HG03558 (cell line): ENCODE measurements at regions not wholly inside any gene's neighbourhood (a gene's known extent, or its start where the extent isn't known, plus 50 kb on each side); places are given as distances from the start of the nearest gene placed in this dataset.

Experiments
- ATAC-seq: cut with Tn5 transposase; IDR thresholded peaks from one replicate; pipeline ENCODE4 v1.9.1; 2021; ENCODE audit warnings: moderate number of reproducible peaks; ENCODE audit not compliant: unreplicated experiment; ENCODE audit errors: extremely low read depth

DNA sequence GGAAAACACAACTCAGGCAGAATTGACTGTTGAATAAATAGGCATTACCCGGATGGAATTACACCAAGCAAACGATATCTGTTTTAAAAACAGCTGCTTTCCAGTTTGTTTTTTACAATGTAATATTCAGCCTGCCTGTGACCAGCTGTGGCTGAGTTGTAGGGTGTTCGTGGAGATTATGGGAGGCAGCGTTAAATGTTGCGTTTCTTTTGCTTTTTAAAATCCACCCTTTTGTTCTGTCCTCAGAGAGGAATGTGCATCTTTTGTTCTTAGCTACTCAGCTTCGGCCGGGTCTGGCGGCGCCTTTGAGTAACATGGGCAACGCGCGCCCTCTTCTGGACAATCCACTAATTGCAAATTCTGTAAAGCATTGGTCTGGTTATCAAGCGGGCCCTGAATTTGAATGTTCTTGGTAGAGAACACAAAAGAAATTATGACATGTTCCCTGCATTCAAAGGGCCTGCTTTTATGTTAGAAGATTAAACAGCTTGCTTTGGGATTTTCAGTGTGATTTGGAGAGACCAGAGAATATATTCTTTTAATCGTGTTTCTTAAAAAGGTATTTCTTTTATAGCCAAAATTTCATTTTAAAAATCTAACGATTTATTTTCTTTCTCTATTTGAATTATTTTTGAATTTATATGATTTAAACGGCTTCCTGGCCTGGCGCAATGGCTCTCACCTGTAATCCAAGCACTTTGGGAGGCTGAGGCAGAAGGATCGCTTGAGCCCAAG, 76.3 kb upstream of the TRIM2 start:
- ATAC-seq = peak; percentile 61

DNA sequence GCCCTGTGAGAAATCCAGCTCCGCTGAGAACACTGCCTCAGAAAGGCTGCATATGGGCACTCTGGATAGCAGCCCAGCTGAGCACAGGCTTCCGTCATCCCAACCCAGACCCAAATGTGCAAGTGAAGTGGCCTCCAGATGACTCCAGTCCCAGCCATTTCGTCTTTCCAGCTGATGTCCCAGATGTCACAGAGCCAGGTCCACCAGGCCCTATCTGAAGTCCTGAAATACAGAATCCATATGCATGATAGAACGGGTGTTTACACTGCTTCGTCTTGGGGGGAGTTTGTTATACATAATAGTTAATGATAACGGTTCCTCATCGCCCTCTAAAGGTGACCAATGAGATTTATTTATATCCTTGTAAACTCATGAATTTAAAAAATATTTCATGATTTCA, 72.6 kb upstream of the TRIM2 start:
- ATAC-seq = no peak

DNA sequence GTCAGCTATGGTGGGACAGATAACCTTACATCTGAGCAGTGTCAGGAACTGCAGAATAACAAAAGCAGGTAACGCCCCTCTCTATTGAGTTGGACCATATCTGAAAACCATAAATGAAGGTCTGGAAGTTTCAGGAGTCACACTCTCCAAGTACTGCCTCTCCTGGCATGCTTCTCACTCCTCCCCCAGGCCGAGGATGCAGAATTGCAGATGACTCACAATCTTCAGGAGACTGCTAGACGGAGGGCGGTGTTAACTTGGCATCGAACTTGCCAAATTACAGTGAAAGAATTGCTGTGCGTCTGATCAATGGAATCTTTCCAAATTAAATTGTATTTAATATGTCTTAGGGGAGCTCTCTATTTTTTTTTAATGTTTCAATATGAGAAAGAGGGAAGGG, 67.1 kb upstream of the TRIM2 start:
- no peak for ATAC-seq

DNA sequence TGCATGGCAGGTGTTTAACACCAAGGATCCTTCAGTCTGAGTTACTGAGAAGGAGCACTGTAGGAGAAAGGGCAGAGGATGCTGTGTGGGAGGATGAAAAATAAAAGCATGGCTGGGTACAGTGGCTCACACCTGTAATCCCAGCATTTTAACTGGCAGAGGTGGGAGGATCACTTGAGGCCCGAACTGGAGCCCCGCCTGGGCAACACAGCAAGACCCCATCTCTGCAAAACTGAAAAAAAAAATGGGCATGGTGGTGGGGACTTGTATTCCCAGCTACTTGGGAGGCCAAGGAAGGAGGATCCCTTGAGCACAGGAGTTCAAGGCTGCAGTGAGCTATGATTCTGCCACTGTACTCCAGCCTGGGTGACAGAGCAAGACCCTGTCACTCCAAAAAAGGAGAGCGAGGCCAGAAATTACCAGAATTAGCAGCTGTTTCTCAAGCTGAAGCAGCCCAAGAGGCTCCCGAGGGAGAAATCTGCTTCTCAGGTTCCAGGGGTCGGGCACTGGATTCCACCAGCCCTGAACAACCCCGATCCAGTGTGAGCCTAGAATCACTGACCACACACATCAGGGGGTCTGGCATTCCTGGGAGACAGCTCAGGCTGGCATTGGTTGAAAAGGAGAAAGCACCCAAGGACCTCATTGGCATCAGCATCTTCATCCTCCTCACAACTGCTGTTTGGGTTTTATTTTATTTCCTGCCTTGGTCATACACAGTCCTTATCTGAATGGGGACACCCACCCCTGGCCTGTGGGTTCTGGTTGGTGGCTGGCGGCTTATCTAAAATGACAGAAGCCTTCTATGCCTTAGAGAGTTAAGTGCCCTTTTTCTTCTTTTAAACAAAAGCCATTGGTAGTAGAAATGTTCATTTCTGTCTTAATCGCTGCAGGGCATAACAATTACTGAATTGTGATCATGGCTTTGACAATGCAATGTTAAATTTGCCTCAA, 66.3 kb upstream of the TRIM2 start:
- no peak for ATAC-seq

DNA sequence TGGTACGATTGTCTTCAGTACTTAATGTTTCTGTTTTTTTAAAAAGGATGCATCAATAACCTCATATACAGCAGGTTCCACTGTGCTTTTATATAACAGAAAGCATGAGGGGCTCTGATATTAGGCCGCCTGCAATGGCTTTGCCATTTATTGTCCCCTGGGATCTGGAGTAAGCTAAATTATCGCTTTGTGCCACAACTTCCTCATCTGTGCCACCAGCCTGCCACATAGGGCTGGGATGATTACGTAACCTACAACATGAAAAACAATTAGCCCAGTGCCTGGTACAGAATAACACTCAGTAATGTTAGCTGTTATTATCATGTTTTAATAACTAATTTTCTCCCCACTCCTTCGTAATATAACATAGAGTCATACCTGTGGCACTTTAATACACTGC, 65.5 kb upstream of the TRIM2 start:
- no peak for ATAC-seq

DNA sequence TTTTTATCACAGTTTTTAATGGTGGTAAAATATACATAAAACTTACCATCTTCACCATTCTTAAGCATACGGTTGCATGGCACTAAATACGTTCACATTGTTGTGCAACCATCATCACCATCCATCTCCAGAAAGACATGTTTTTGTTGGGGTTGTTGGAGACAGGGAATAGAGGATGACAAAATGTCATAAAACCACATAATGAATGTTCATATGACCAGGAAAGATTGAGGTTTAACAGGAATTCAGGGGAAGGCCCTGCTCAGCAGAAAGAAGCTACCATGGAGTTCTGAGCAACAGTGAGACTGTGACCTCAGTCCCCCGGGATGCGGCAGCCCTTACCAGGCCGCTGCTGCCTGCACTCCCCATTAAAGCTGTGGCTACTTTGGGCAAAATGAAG, 63.9 kb upstream of the TRIM2 start:
- ATAC-seq = no peak

DNA sequence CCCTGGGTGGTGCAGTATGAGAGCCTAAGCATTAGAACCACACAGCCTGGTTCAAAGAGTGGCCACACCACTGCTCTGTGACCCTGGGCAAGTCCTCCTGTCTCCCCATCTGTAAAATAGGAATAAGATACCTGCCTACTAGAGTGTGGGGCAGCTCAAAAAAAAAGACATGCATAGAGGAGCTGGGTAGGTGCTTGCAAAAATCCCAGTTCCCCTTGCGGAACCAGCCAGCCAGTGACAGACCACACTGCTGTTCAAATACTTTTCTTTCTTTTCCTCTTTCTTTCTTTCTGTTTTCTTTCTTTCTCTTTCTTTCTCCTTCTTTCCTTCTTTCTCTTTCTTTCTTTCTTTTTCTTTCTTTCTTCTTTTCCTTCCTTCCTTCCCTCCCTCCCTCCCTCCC, 63.0 kb upstream of the TRIM2 start:
- no peak for ATAC-seq

DNA sequence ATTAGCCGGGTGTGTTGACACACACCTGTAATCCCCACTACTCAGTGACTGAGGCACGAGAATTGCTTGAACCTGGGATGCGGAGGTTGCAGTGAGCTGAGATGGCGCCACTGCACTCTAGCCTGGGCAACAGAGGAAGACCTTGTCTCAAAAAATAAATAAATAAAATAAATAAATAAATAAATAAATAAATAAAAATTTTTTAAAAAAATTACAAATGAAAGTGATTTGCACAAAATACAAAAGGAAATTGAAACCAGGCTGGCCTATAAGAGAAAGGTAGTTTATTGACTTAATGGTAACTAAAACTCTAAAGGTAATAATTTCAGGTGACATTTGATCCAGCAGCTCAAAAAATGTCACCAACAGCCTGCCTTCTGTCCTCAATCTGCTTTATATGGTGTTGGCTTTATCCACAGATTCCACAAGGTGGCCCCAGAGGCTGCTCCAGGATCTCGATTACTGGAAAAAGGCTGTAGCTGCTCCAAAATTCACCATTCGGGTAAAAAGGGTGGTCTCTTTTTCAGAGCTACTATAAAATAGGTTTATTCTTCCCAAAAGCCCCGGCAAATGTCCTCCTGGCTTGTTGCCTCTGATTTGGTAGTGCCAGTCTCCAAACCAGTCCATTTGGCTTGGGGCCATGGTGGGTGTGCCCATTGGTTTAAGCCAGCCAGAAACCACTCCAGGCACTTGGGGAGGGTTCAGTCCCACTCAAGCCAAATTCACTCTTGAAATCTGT, 61.4 kb upstream of the TRIM2 start:
- ATAC-seq = no peak

DNA sequence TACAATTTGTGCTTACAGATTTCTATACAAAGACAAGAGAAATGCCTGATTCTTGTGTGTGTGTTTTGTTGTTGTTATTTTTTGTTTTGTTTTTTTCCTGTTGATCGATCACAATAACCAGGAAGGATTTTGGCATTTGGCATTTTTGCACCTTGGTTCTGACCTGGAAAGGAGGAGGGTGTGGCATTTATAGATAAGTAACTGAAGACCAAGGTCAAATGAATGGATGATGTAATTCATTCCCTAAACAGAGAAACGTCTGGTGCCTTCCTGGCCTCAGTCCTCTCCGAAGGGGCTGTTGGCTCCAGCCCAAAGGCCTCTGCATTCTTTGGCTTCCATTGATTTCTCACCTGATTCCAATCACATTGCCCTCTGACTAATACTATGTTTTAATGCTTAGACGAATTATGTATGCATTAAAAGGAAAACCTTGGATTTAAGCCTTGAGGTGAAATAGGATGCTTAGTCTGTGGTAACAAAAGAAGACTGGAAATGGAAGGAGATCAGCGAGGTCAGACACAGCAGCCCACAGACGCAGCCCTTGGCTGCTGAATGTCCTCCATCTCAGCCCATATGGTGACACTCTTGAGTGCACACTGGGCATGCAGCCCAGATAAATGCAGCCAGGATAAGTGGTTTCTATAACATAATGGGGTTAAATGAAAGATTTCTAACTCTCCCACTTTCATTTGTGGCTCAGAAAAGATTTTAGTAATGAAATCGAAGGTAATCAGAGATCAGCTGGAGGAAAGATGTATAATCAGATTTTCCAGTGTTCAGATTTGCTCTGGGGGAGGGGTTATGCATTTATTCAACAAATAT, 60.5 kb upstream of the TRIM2 start:
- ATAC-seq = no peak

DNA sequence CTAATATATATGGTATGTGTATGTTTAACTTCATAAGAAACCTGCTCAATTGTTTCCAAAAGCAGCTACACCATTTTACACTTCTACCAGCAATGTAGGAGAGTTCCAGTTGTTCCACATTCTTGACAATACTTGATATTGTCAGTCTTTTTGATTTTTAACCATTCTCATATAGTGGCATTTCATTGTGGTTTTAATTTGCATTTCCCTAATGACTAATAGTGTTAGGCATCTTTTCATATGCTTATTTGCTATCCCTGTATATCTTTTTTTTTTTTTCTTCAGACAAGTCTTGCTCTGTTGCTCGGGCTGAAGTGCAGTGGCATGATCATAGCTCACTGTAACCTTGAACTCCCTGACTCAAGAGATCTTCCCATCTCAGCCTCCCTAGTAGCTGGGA, 58.2 kb upstream of the TRIM2 start:
- no peak for ATAC-seq

DNA sequence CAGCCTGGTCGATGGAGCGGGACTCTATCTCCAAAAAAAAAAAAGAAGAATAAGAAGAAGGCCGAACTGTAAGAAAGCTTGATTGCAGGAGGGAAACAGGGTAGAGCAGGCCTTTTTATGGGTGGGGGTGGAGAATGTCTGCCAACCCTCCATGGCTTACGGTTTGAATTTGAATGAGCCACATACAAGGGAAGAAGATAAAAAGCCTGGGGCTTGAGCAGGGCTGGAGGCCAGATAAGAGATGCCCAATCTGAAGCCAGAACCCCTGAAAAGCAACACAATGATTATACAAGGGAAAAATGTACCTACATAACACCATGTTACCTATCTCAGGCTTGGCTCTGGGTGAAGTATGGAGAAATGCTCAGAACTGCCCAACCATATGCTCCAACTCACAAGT, 57.3 kb upstream of the TRIM2 start:
- ATAC-seq = no peak

DNA sequence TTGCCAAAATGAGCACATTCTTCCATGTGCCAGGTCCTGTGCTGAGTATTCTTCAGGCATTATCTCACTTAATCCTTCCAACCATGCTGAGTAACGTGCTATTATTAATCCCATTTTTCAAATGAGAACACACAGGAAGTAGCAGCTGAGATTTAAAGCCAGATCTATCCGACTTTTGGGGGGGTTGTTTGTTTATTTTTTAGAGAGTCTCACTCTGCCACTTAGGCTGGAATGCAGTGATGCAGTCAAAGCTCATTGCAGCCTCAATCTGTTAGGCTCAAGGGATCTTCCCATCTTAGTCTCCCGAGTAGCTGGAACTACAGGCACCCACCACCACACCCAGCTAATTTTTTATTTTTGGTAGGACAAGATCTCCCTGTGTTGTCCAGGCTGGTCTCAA, 55.5 kb upstream of the TRIM2 start:
- ATAC-seq = no peak

DNA sequence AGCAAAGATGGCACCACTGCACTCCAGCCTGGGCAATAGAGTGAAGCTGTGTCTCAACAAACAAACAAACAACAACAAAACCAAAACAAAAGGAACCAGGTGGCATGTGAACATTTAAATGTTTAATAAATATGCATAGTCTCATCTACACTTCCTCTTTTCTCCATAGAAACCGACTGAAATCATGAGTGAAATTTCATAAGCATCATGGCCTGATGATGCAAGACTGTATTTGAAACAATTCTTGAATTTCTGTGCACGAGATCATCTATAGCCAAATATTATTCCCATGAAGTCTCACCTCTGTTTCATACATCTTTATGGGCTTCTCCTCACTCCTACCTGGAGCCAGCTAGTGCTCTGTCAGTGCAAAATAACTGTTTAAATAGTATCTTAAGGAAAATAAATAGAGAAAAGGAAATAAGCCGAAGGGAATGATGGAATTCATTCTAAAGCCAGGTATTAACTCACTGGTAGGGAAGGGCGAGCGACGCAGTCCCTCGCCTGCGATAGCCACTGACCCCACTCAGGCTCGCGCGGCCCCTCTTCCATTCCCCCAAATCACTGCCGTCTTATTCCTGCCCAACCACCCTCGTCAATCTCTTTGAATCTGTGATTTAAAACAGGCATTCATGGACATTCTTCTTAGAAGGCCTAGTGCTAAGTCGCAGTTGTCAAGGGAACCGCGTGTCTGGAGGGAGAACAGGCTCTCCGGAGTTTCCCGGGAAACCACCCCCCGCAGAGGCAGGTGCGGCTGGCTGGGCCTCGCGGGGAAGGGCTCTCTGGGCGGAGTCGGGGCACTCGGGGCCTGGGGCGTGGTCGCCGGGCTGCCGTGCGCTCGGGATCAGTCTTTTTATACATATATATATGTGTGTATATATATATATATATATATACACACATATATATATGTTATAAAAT, 52.4 kb upstream of the TRIM2 start:
- ATAC-seq = no peak

DNA sequence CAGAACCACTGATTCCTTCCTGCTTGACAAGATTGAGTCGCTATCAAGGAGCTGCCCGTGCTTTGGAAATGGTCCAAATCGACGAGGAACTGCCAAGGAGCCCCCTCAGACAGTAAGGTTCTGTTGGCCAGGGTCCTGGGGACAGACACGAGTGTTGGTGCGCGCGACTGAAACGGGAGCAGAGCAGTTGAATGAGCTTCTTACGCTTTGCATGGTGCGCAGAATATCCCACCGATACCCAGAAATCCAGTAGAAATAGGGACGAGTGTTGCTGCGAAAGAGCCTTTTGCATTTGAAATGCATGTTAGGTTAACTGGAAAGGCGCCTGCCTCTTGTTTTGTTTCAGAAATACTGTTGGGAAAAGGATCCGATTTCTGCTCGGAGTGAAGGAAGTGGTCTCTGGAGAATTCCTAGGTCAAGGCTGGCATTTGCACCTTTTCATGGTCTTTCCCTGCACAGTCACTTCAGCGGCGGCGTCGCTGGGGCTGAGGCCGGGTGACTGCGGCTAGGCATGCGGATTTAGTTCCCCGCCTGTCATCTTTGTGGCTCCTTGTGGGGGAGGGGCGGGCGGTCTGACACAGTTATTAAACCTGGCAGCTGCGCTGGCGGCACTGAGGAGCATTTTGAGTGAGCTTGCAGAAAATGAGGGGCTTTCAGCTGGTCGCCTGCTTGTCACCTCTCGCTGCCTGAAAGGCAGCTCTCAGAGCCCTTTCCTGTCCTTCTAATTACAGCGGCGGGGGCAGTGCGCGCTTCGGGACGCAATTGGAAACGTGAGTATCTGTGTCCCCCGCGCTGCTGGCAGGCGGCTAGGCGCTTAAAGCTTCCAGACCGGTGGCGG, 51.5 kb upstream of the TRIM2 start:
- ATAC-seq = no peak

DNA sequence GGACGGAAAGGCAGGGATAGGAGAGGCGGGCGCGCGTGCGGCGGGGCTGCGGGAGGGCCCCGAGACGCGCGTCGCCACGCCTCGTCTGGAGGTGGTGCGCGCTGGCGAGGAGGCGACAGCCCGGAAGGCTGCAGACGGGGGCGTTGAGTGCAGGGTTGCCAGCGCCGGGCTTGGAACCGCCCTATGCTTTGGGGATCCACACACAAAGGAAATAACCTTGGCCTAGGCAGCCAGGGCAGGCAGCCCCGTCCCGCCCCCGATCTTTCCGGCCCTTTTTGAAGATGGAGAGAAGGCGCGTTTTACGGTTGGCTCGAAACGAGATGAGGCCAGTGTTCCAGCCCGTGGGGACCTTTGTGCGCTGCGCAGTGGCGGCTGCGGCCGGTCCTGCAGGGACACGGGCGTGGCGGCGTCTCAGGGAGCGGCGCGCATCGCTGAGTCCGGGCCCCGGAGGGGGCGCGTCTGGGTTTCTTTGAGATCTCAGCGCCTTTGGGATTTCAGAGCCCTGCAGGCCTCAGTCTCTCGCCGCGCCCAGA, 50.8 kb upstream of the TRIM2 start:
- ATAC-seq = no peak

DNA sequence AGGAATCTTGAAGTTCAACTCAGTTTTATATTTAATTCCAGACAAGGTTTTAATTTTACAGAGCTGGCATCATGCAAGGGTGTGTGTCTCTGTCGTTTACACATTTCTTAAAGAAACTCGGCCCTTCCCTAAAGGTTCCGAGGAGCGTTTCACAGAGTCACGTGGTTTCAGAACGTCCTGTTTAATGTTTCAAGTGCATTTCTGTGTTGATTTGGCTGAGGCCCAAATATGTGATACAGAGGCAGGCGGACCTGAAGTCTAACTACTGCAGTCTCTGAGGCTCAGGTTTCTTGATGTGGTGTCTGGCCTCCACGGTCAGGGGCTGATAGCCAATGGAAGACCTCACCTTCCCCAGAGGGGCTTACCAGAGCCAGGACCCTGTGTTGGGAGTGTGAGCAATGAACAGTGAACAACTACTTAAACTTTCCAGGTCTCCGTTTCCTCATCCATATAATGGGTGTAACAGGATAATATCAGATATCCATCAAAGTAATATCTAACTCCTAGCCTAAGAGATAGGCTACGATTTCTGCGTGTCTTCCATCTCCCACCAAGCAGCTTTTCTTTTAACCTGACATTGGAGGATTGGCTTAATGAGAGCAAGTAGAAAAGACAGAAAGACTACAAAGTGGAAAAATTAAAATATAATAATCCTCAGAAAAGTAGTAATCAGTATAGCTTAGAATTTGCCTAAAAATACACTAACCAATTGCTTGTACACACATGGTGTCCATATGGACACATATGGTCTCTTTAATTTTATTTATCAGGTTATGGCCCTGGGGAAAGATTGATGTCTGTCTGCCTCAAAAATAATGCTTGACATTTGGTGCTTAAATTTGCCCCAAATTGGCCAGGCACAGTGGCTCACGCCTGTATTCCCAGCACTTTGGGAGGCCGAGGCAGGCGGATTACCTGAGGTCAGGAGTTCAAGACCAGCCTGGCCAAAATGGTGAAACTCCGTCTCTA, 50.0 kb upstream of the TRIM2 start:
- no peak for ATAC-seq
